SKM-1 (cell line): ENCODE measurements at regions not wholly inside any gene's neighbourhood (a gene's known extent, or its start where the extent isn't known, plus 50 kb on each side); places are given as distances from the start of the nearest gene placed in this dataset.
"Not testable (repeated sequence)": the region's sequence is repeated elsewhere in the genome, so short reads cannot be mapped to it uniquely, and the experiment has no call there.

ENCODE experiments used
- DNase-seq: peaks from one replicate; lab custom pipeline; 2025; ENCODE audit not compliant: unreplicated experiment; lab: John Stamatoyannopoulos, UW

- DNase-seq = no peak
Observed at GRCh38 chr5:2353871-2354440, 397.5 kb downstream of the IRX2 start.

- no peak for DNase-seq
Observed at GRCh38 chr5:2353211-2353610, 398.3 kb downstream of the IRX2 start.

- no peak for DNase-seq
Observed at GRCh38 chr5:2352101-2352861, 399.2 kb downstream of the IRX2 start.

- not testable (repeated sequence) for DNase-seq
Observed at GRCh38 chr5:2349768-2350167, 401.7 kb downstream of the IRX2 start.

GRCh38 chr5:2338686-2339085 is 412.8 kb downstream of the IRX2 start:
- DNase-seq = no peak

GRCh38 chr5:2335733-2336515 is 415.6 kb downstream of the IRX2 start:
- no peak for DNase-seq

- no peak for DNase-seq
Observed at GRCh38 chr5:2335125-2335732, 416.2 kb downstream of the IRX2 start.

GRCh38 chr5:2334719-2335118 is 416.8 kb downstream of the IRX2 start:
- no peak for DNase-seq

GRCh38 chr5:2333291-2333690 is 418.2 kb downstream of the IRX2 start:
- DNase-seq = no peak

GRCh38 chr5:2332521-2332920 is 419.0 kb downstream of the IRX2 start:
- no peak for DNase-seq

GRCh38 chr5:2330325-2331130 is 420.9 kb downstream of the IRX2 start:
- no peak for DNase-seq

GRCh38 chr5:2329741-2330140 is 421.7 kb downstream of the IRX2 start:
- no peak for DNase-seq

GRCh38 chr5:2326601-2327000 is 424.9 kb downstream of the IRX2 start:
- DNase-seq = no peak

- DNase-seq = no peak
Observed at GRCh38 chr5:2324788-2325187, 426.7 kb downstream of the IRX2 start.

GRCh38 chr5:2320611-2321010 is 430.9 kb downstream of the IRX2 start:
- no peak for DNase-seq

GRCh38 chr5:2317540-2317939 is 433.9 kb downstream of the IRX2 start:
- no peak for DNase-seq

- DNase-seq = no peak
Observed at GRCh38 chr5:2311851-2312250, 429.1 kb upstream of the IRX4 start.

GRCh38 chr5:2310946-2311345 is 428.2 kb upstream of the IRX4 start:
- DNase-seq = no peak

GRCh38 chr5:2307631-2308030 is 424.9 kb upstream of the IRX4 start:
- DNase-seq = no peak

- DNase-seq = no peak
Observed at GRCh38 chr5:2306711-2307110, 424.0 kb upstream of the IRX4 start.
